K562 (cell line): ENCODE measurements at regions not wholly inside any gene's neighbourhood (a gene's known extent, or its start where the extent isn't known, plus 50 kb on each side); places are given as distances from the start of the nearest gene placed in this dataset.

Experiments used
- ATAC-seq: fragments of 200-7000 bp; cut with Tn5 transposase; 3 replicates; pipeline ENCODE4 v1.9.1; 2020; ENCODE audit warnings: moderate library complexity
- BruUV-seq: library from RNA; stranded (reverse); fragments of 400-500 nt; replicated peaks from 2 replicates; lab custom pipeline; 2021; lab: Mats Ljungman, UMichigan
- CTCF ChIA-PET: fragments of 300-600 bp; formaldehyde crosslinking; extraction: SDS; loops from one replicate; lab custom pipeline; 2021; ENCODE audit warnings: low intra/inter-chr PET ratio; lab: Yijun Ruan, JAX
- POLR2A ChIA-PET: fragments of 300-600, 350-650 bp; sonication (Branson Sonifier 250); formaldehyde crosslinking; extraction: SDS; loops from one replicate; lab custom pipeline; 2021; ENCODE audit warnings: antibody characterized with exemption, inconsistent platforms; lab: Yijun Ruan, JAX
- DNase-seq, 4 experiments: peaks; one replicate each; pipeline versions ENCODE4 v3.0.0 to v3.0.0-alpha.2; 2011 to 2018; ENCODE audit warnings: low spot score in 3 of 4, mixed read lengths in 3 of 4; ENCODE audit errors: extremely low read depth in 1 of 4
- FAIRE-seq: peaks from 2 replicates; lab custom pipeline; 2011; peaks lifted over from hg19 to GRCh38; lab: Jason Lieb, UNC
- H2AFZ ChIP-seq: 2 replicates; pipeline ENCODE4 v1.6.0; 2011; ENCODE audit warnings: low read depth, low read length, control low read depth, inconsistent platforms
- H3K27ac ChIP-seq: fragments of 200-600 bp; 3 replicates; pipeline ENCODE4 v1.8.0; 2011; ENCODE audit warnings: low read depth, mild to moderate bottlenecking, control low read depth, inconsistent platforms, low read length, moderate library complexity, mixed read lengths; ENCODE audit errors: extremely low read depth
- H3K27me3 ChIP-seq, 2 experiments: fragments of 300-600 bp in 1 of 2; 2 replicates in 1 of 2; 3 replicates in 1 of 2; pipeline versions ENCODE4 v1.6.0 to v1.8.0; 2011; ENCODE audit warnings: inconsistent platforms in 2 of 2, low read length in 2 of 2, mild to moderate bottlenecking in 1 of 2, mixed read lengths in 1 of 2, moderate library complexity in 1 of 2; ENCODE audit not compliant: control insufficient read depth in 2 of 2, insufficient read depth in 2 of 2
- H3K36me3 ChIP-seq: fragments of 300-600 bp; 3 replicates; pipeline ENCODE4 v1.8.0; 2011; ENCODE audit warnings: mild to moderate bottlenecking, low read length, inconsistent platforms; ENCODE audit not compliant: control insufficient read depth, insufficient read depth
- H3K4me1 ChIP-seq, 2 experiments: fragments of 200-600 bp in 1 of 2; replicated peaks in 1 of 2; 2 replicates in 1 of 2; 3 replicates in 1 of 2; pipeline versions ENCODE4 v1.5.1 to v1.8.0; 2011; ENCODE audit warnings: inconsistent platforms in 2 of 2, low read length in 2 of 2, mild to moderate bottlenecking in 1 of 2, mixed read lengths in 1 of 2, moderate library complexity in 1 of 2; ENCODE audit not compliant: control insufficient read depth in 2 of 2, insufficient read depth in 2 of 2
- H3K4me2 ChIP-seq: 2 replicates; pipeline ENCODE4 v1.6.1; 2011; ENCODE audit warnings: low read length, control low read depth, inconsistent platforms, mixed read lengths; ENCODE audit not compliant: insufficient read depth
- H3K4me3 ChIP-seq: fragments of 200-600 bp; sonication (generic), shearing (Covaris generic); 2 replicates; pipeline ENCODE4 v1.5.1; 2016; ENCODE audit warnings: control low read depth, inconsistent platforms
- H3K79me2 ChIP-seq: fragments of 200-600 bp; 3 replicates; pipeline ENCODE4 v1.8.0; 2011; ENCODE audit warnings: low read length, inconsistent platforms; ENCODE audit not compliant: control insufficient read depth, insufficient read depth
- H3K9ac ChIP-seq, 2 experiments: 2 replicates each; pipeline versions ENCODE4 v1.6.0 to v1.6.1; 2011; ENCODE audit warnings: low read depth in 2 of 2, low read length in 2 of 2, control low read depth in 1 of 2, inconsistent platforms in 1 of 2, mild to moderate bottlenecking in 1 of 2, mixed read lengths in 1 of 2; ENCODE audit not compliant: insufficient read depth in 1 of 2
- H3K9me1 ChIP-seq: one replicate; pipeline ENCODE4 v1.6.0; 2011; ENCODE audit warnings: inconsistent platforms, mild to moderate bottlenecking, low read length, moderate library complexity; ENCODE audit not compliant: control insufficient read depth, insufficient read depth
- H3K9me3 ChIP-seq: replicated peaks from 2 replicates; pipeline ENCODE4 v1.5.1; 2011; ENCODE audit warnings: low read depth, low read length, inconsistent platforms; ENCODE audit not compliant: control insufficient read depth, insufficient read depth
- H4K20me1 ChIP-seq: replicated peaks from 2 replicates; pipeline ENCODE4 v1.6.1; 2011; ENCODE audit warnings: low read length, inconsistent platforms, mixed read lengths; ENCODE audit not compliant: control insufficient read depth, insufficient read depth
- FOS ChIP-seq: IDR thresholded peaks from 3 replicates; pipeline ENCODE4 v1.6.1; 2011; ENCODE audit not compliant: insufficient read length; ENCODE audit errors: extremely low read depth
- FUS ChIP-seq: fragments of 200-400 bp; formaldehyde crosslinking; optimal IDR thresholded peaks from 2 replicates; pipeline ENCODE3; 2017; ENCODE audit warnings: low read depth, low read length
- HDAC3 ChIP-seq: fragments of 450-650 bp; IDR thresholded peaks from 2 replicates; pipeline ENCODE4 v1.6.1; 2018; ENCODE audit warnings: borderline replicate concordance, mild to moderate bottlenecking, moderate library complexity; ENCODE audit not compliant: partially characterized antibody
- HDGF ChIP-seq: fragments of 450-650 bp; IDR thresholded peaks from 2 replicates; pipeline ENCODE4 v1.6.1; 2016
- NCOA1 ChIP-seq: fragments of 450-650 bp; IDR thresholded peaks from 2 replicates; pipeline ENCODE4 v1.6.1; 2016; ENCODE audit warnings: low read depth
- POLR3G ChIP-seq: IDR thresholded peaks from 2 replicates; pipeline ENCODE4 v1.6.1; 2011; ENCODE audit not compliant: insufficient read length, insufficient replicate concordance; ENCODE audit errors: extremely low read depth
- RAD21 ChIP-seq, 2 experiments: fragments of 250-450 bp in 1 of 2; fragments of 450-650 bp in 1 of 2; sonication (Bioruptor Pico) in 1 of 2; formaldehyde crosslinking in 1 of 2; IDR thresholded peaks in 1 of 2; conservative IDR thresholded peaks in 1 of 2; 2 replicates each; pipeline versions ENCODE4 v1.4.0 to v1.8.0; 2020 to 2022; ENCODE audit warnings: mild to moderate bottlenecking in 2 of 2, moderate library complexity in 1 of 2
- RBFOX2 ChIP-seq: fragments of 200-400 bp; formaldehyde crosslinking; IDR thresholded peaks from 2 replicates; pipeline ENCODE4 v1.6.1; 2017; ENCODE audit warnings: low read depth, mild to moderate bottlenecking, low read length, moderate library complexity
- SMAD1 ChIP-seq: fragments of 150-350 bp; IDR thresholded peaks from 2 replicates; pipeline ENCODE4 v1.6.1; 2014; ENCODE audit warnings: low read length, low read depth; ENCODE audit not compliant: partially characterized antibody
- ZBTB1 ChIP-seq: sonication (generic); formaldehyde crosslinking; IDR thresholded peaks from 2 replicates; pipeline ENCODE4 v1.8.1; 2023; ENCODE audit warnings: missing genetic modification reagents, low read depth, mild to moderate bottlenecking, borderline replicate concordance
- ZNF445 ChIP-seq: fragments of 250-450 bp; sonication (Bioruptor Pico); IDR thresholded peaks from 2 replicates; pipeline ENCODE4 v1.4.0; 2020; ENCODE audit warnings: low read depth, mild to moderate bottlenecking, moderate library complexity
- WGBS: fragments of 100-300 bp; shearing (Covaris generic); methylation state at CpG from one replicate; pipeline ENCODE4 v1.1.6; 2016; ENCODE audit warnings: low coverage, mixed read lengths; ENCODE audit not compliant: insufficient coverage; ENCODE audit errors: missing lambda C conversion rate; 5-methylcytosine and 5-hydroxymethylcytosine counted together
- in situ Hi-C: fragments of 300-500 bp; cut with MboI; formaldehyde crosslinking; loops from 4 replicates; pipeline ENCODE4 v1.15.0; 2018; ENCODE audit warnings: inconsistent platforms, mixed read lengths
- intact Hi-C: fragments of 100-400 bp; cut with micrococcal nuclease; formaldehyde crosslinking; loops from 2 replicates; pipeline ENCODE4 v1.14.2; 2022
- TF ChIP-seq, protein P1 (sequence below): fragments of 250-450 bp; sonication (Bioruptor Pico); IDR thresholded peaks from 2 replicates; pipeline ENCODE4 v1.5.0; 2021; ENCODE audit warnings: mild to moderate bottlenecking, moderate library complexity
- TF ChIP-seq, protein P2 (sequence below), 2 experiments: fragments of 450-650 bp; IDR thresholded peaks; 2 replicates each; pipeline ENCODE4 v1.6.1; 2016
- TF ChIP-seq, protein P3 (sequence below): fragments of 250-450 bp; sonication (Bioruptor Pico); IDR thresholded peaks from 2 replicates; pipeline ENCODE4 v1.5.0; 2021; ENCODE audit warnings: mild to moderate bottlenecking, borderline replicate concordance

DNA sequence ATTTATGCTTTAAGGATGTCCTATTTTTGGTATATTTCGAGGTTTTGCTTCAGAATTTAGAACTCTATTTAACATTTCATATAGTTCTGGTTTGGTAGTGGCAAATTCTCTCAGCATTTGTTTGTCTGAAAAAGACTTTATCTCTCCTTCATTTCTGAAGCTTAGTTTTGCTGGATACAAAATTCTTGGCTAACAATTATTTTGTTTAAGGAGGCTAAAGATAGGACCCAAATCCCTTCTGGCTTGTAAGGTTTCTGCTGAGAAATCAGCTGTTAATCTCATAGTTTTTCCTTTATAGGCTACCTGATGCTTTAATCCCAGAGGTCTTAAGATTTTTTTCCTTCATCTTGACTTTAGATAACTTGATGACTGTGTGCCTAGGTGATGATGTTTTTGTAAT, 162.7 kb upstream of the B3GAT2 start:
- Histone ChIP-seq H2AFZ (no peak overlapping the region), H3K4me2 (no peak overlapping the region), H3K9me1 (no peaks in the 10 kb centered on the region), H3K27ac (no peak overlapping the region), H3K4me3 (no peak overlapping the region), H3K9ac (no peak overlapping the region), H4K20me1 (no peaks in the 10 kb centered on the region), H3K27me3 (no peaks in the 10 kb centered on the region), H3K79me2 (no peaks in the 10 kb centered on the region), H3K4me1 (no peaks in the 10 kb centered on the region), H3K36me3 (no peaks in the 10 kb centered on the region), H3K9me3 (no peaks in the 10 kb centered on the region)
- ChIA-PET CTCF (no interaction called here), POLR2A (no interaction called here)
- no peak for FAIRE-seq
- in situ Hi-C loops (no loop called here), intact Hi-C loops (no loop called here)
- 0% methylated on average over 1 of the region's 1 CpG for WGBS
- BruUV-seq, result no TSS peak
- DNase-seq, result no peak
- no peak for ATAC-seq
- TF ChIP-seq, protein P1, sequence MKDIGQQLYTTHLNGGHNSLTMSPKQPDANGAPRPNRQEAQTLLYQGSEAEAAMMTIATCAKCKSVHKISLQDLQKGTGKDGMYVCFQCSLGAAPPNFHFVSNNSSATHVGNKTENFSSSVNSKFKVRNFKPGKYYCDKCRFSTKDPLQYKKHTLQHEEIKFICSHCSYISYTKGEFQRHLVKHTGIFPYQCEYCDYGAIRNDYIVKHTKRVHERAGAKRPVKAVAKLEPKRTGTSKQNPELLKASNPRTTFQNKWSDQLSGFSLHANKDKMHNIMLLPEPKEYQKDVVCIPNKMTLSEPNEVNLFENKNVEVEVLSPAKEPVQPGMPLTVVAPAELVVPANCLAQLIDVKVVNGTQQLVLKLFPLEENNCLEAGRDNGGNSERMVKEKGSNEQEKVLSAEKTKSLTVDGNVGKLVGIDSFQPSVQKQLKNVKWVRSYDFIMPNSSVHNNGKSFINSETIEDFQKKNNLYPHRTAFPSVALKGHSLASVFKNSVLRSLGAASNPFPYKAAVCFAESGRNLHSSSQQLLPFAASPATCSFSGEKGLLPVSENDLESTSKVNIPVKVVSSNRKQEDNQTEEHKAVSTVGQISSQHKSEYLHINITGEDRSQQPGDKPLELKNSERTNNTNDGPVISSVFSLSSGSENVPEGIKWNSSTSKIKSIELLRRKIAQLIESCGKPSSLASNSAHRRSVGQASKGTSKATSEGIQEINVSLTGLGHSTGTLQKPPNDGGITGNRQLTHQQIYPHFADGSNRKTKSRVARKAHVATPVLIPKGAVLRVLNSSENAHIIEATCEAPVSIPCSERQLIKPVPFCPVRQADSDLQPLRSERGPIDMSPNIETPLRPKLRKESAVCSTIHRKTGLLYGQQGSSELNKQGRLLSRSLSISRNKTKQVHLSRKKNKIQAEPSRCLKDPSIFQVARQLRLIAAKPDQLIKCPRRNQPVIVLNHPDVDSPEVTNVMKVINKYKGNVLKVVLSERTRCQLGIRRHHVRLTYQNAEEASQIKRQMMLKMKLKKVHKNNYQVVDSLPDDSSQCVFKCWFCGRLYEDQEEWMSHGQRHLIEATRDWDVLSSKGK (CRISPR knock-in tag), result no peak
- TF ChIP-seq RAD21 (CRISPR knock-in tag; conservative IDR thresholded peaks at IDR 0.05 in 1 of 2, IDR thresholded peaks at IDR 0.05 in 1 of 2), result no peak
- TF ChIP-seq, protein P2, sequence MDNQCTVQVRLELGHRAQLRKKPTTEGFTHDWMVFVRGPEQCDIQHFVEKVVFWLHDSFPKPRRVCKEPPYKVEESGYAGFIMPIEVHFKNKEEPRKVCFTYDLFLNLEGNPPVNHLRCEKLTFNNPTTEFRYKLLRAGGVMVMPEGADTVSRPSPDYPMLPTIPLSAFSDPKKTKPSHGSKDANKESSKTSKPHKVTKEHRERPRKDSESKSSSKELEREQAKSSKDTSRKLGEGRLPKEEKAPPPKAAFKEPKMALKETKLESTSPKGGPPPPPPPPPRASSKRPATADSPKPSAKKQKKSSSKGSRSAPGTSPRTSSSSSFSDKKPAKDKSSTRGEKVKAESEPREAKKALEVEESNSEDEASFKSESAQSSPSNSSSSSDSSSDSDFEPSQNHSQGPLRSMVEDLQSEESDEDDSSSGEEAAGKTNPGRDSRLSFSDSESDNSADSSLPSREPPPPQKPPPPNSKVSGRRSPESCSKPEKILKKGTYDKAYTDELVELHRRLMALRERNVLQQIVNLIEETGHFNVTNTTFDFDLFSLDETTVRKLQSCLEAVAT (IDR thresholded peaks at IDR 0.05), result no peak
- TF ChIP-seq HDGF, result no peak
- TF ChIP-seq HDAC3, result no peak
- TF ChIP-seq FOS, result no peak
- no peak for TF ChIP-seq ZBTB1
- no peak for TF ChIP-seq ZNF445 (CRISPR knock-in tag)
- TF ChIP-seq FUS, result no peak
- no peak for TF ChIP-seq SMAD1
- TF ChIP-seq, protein P3, sequence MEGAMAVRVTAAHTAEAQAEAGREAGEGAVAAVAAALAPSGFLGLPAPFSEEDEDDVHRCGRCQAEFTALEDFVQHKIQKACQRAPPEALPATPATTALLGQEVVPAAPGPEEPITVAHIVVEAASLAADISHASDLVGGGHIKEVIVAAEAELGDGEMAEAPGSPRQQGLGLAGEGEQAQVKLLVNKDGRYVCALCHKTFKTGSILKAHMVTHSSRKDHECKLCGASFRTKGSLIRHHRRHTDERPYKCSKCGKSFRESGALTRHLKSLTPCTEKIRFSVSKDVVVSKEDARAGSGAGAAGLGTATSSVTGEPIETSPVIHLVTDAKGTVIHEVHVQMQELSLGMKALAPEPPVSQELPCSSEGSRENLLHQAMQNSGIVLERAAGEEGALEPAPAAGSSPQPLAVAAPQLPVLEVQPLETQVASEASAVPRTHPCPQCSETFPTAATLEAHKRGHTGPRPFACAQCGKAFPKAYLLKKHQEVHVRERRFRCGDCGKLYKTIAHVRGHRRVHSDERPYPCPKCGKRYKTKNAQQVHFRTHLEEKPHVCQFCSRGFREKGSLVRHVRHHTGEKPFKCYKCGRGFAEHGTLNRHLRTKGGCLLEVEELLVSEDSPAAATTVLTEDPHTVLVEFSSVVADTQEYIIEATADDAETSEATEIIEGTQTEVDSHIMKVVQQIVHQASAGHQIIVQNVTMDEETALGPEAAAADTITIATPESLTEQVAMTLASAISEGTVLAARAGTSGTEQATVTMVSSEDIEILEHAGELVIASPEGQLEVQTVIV (CRISPR knock-in tag), result no peak
- no peak for TF ChIP-seq NCOA1
- TF ChIP-seq RBFOX2, result no peak
- TF ChIP-seq POLR3G, result no peak
